Fibroblast of the aortic adventitia (primary cell): ENCODE measurements at regions not wholly inside any gene's neighbourhood (a gene's known extent, or its start where the extent isn't known, plus 50 kb on each side); places are given as distances from the start of the nearest gene placed in this dataset.

Experiments
- DNase-seq: peaks from one replicate; pipeline ENCODE4 v3.0.0-alpha.2; 2010; ENCODE audit warnings: low read depth
- H3K4me3 ChIP-seq: 2 replicates; pipeline ENCODE4 v1.5.1; 2011; ENCODE audit warnings: low read depth, mild to moderate bottlenecking, control low read depth, low read length, moderate library complexity
- TF ChIP-seq, protein P1 (sequence below): IDR thresholded peaks from 2 replicates; pipeline ENCODE4 v1.5.1; 2011; ENCODE audit warnings: mild to moderate bottlenecking, low read length, control low read depth, inconsistent platforms; ENCODE audit not compliant: insufficient read depth

DNA sequence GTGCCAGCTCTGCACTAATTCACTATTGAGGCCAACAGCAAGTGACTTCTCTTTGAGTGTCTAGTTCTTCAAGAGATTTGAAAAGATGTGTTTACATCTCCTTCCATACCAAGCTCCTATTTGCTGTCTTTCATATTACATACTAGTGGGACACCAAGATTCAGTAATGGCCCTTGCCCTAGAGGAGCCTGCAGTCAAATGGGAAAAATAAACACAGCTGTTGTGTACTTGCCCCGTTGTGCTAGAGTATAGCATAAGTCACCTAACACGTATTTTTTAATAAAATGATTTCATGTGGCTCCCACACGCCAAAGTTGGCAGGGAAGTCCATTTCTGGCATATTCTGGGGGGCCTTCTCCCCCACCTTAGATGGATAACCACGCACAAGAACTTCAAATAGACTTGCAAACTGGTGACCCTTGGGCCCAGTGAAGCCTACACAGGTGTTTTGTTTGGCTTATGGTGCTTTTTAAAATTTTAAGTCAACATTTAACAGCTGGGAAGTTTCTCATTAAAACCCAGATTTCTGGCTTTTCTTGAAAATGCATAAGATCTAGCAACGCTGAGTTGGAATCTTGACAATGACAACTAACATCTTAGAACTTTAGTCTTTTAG lies 95.3 kb upstream of the LPP start:
- TF ChIP-seq, protein P1, sequence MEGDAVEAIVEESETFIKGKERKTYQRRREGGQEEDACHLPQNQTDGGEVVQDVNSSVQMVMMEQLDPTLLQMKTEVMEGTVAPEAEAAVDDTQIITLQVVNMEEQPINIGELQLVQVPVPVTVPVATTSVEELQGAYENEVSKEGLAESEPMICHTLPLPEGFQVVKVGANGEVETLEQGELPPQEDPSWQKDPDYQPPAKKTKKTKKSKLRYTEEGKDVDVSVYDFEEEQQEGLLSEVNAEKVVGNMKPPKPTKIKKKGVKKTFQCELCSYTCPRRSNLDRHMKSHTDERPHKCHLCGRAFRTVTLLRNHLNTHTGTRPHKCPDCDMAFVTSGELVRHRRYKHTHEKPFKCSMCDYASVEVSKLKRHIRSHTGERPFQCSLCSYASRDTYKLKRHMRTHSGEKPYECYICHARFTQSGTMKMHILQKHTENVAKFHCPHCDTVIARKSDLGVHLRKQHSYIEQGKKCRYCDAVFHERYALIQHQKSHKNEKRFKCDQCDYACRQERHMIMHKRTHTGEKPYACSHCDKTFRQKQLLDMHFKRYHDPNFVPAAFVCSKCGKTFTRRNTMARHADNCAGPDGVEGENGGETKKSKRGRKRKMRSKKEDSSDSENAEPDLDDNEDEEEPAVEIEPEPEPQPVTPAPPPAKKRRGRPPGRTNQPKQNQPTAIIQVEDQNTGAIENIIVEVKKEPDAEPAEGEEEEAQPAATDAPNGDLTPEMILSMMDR, result no peak
- DNase-seq, result no peak
- H3K4me3 ChIP-seq, result no peak overlapping the region

DNA sequence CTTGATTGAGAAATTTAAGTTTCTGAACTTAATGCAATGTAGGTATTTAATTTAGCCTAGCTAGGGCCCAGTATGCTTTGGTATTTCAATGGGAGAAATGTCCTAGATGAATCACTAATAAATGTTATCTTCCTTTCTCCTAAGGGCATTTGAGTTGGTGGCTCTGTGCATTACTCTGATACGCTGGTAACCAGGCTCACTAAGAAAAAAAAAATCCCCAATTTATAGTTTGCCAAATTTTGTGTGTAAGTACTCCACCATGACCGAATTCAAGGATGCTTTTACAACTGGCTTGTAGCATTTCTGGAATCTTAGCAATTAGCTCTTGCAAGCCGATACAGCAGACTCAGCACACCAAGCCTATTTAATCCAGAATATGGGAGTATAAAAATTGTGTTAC lies 94.6 kb upstream of the LPP start:
- TF ChIP-seq, protein P1, result no peak
- no peak overlapping the region for H3K4me3 ChIP-seq
- DNase-seq, result no peak

DNA sequence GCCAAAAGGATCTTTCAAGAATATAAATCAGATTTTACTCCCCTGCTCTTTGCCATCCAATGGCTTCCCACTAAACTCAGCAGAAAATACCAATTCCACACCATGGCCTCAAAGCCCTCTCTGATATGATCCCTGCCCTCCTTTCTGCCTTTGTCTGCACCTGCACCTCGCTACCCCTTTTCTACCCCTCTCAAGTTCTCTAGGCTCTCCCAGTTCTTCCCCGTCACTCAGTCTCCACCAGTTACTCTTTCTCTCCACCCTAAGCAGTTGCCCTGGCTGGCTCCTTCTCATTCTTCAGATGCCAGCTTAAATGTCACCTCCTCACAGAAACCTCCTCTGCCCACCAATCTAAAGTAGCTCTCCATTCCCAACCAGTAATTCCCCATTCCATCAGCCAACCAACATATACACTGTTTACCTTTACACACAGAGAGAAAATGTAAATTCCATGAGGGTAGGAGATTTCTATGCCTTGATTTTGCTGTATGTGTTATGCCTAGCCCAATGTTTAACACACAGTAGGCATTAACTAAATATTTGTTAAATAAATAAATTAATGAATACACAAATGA lies 93.6 kb upstream of the LPP start:
- TF ChIP-seq, protein P1, result no peak
- no peak for DNase-seq
- no peak overlapping the region for H3K4me3 ChIP-seq

DNA sequence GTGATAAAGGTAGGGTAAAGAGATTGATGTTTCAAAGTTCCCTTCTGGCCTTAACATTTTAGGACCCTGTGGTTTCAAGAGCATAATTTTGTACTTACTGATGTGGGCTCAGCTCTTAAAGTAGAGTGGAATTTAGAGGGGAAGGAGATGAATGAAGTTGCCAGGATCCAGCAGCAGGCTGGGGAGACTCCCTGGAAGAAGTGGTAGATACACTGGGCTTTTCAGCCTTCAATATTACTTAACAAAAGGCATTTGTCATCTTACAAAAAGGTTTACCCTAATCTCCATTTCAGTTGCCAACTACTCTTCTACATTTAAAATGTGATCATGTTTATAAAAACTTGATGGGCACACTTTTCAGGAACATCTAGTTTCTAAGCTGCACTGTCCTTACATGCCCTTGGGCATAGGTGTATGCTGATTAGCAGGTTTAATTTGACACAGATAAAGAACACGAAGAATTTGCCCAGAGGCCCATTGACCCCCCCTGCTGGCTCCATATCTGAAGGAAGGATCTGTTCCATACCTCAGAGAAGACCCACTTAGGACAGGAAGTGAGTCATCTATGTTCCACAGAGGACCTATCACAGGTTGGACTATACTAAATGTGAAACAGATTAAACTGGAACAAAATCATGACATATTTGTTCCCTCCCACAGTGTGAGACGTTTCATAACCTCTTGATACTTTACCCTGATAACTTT lies 93.0 kb upstream of the LPP start:
- DNase-seq, result peak; percentile 52
- no peak overlapping the region for H3K4me3 ChIP-seq
- TF ChIP-seq, protein P1, result no peak

DNA sequence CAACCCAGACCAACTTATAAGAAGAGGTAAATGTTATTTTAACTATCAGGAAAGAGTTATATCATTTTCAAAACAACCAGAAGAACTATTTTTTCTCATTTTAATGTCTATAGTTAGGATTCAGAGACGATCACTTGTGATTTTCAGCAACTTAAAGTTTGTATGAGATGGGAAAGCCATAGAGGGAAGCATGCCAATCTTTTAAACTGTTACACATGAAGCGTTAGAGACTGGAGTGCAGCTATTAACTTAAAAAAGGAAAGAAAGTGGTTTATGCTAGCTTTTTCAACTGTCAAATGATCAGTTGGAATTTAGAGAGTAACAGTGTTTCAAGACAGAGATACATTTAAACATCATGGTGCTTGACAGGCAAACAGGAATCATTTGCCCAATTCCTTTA lies 91.7 kb upstream of the LPP start:
- DNase-seq, result no peak
- TF ChIP-seq, protein P1, result no peak
- H3K4me3 ChIP-seq, result no peak overlapping the region

DNA sequence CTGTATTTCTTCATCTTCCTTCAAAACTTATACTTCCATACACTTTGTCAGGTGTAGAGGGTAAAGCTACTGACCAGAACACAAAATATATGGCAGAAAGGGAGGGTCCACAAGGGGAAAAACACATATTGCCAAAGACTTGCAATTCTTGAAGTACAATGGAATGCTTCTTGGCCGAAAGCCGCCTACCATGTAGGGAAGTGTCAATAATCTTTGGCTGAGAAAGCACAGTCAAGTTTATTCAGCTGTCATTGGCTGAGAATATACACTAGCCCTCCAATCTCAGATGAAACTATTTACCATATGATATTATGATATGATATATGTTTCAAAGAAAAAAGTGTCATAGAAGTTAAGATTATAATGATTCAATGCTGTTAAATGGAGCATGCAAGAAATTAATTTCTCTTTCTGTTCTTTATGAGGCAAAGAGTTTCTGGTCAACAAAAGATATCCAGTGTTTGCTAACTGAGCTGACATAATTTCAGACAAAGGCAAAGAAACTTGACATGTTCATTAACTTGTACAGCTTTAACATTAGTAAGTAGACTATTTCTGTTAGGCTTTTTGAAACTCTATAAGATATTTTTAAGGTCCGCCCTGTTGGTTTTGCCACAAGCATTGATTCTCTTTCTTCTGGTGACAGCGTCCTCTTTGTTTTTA lies 89.0 kb upstream of the LPP start:
- H3K4me3 ChIP-seq, result no peak overlapping the region
- TF ChIP-seq, protein P1, result no peak
- peak; percentile 28 for DNase-seq
